Skeletal muscle satellite cell (primary cell): ENCODE measurements at regions not wholly inside any gene's neighbourhood (a gene's known extent, or its start where the extent isn't known, plus 50 kb on each side); places are given as distances from the start of the nearest gene placed in this dataset.

Source experiments
- H3K27me3 ChIP-seq: 2 replicates; pipeline ENCODE4 v1.7.0; 2013; ENCODE audit warnings: low read length; ENCODE audit not compliant: control insufficient read depth, insufficient read depth
- H3K36me3 ChIP-seq: 2 replicates; pipeline ENCODE4 v1.7.0; 2013; ENCODE audit warnings: mild to moderate bottlenecking, control low read depth, low read length; ENCODE audit not compliant: insufficient read depth
- H3K4me1 ChIP-seq: 2 replicates; pipeline ENCODE4 v1.7.0; 2013; ENCODE audit warnings: low read length; ENCODE audit not compliant: control insufficient read depth, insufficient read depth
- H3K4me2 ChIP-seq: 2 replicates; pipeline ENCODE4 v1.7.0; 2013; ENCODE audit warnings: mild to moderate bottlenecking, low read length
- H3K4me3 ChIP-seq: 2 replicates; pipeline ENCODE4 v1.7.0; 2013; ENCODE audit warnings: low read length
- H3K9ac ChIP-seq: 2 replicates; pipeline ENCODE4 v1.7.0; 2013; ENCODE audit warnings: mild to moderate bottlenecking, low read depth, low read length, moderate library complexity
- H3K9me3 ChIP-seq: replicated peaks from 2 replicates; pipeline ENCODE4 v1.7.0; 2013; ENCODE audit warnings: mild to moderate bottlenecking, control low read depth, low read length

DNA sequence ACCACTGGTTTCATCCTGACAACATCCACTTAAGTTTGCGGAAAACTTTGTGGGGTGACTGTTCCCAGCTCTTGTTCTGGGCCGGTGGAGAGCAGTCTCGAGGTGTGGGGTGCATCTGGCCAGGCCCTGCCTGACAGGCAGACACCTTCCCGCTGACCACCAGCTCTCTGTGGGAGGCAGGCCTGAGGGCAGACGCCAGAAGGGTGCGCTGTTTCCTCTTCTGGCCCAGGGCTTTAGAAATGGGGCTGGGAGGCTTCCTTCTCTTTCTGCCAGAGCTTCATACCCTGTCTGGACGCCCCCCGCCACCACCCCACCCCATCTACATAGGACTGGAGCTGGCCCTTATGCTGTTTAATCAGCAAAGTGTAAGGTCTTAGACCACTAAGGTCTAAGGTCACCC is 263.8 kb downstream of the LOXHD1 start:
- H3K9me3 ChIP-seq = no peaks in the 10 kb centered on the region
- H3K4me1 ChIP-seq = no peaks in the 10 kb centered on the region

DNA sequence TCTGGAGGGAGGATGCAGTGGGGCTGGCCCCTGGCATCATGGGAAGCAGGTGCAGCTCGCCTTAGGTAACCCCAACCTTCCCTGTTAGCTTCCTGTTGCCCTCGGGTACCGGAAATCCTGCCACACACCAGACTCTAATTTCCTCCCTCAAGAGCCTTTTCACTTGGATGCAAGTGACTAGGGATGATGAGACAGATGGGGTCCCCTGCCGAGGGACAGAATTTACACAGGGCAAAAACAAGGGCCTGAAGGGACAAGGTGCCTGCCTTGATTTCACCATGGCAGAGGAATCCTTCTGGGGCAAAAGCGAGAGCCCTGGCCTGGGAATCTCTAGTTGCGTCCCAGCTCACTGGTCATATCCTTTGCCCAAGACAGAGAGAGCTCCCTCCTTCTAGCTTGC is 263.1 kb downstream of the LOXHD1 start:
- no peaks in the 10 kb centered on the region for H3K4me1 ChIP-seq
- H3K4me3 ChIP-seq = no peak overlapping the region
- no peak overlapping the region for H3K4me2 ChIP-seq
- no peaks in the 10 kb centered on the region for H3K36me3 ChIP-seq
- H3K9ac ChIP-seq = no peak overlapping the region
- peaks cover 20% of the 10 kb centered on the region for H3K27me3 ChIP-seq
- no peaks in the 10 kb centered on the region for H3K9me3 ChIP-seq

More for the DNA sequence above, 263.8 kb downstream of the LOXHD1 start:
- no peak overlapping the region for H3K4me2 ChIP-seq
- no peaks in the 10 kb centered on the region for H3K36me3 ChIP-seq
- peaks cover 26% of the 10 kb centered on the region for H3K27me3 ChIP-seq
- H3K4me3 ChIP-seq = no peak overlapping the region
- H3K9ac ChIP-seq = no peak overlapping the region

DNA sequence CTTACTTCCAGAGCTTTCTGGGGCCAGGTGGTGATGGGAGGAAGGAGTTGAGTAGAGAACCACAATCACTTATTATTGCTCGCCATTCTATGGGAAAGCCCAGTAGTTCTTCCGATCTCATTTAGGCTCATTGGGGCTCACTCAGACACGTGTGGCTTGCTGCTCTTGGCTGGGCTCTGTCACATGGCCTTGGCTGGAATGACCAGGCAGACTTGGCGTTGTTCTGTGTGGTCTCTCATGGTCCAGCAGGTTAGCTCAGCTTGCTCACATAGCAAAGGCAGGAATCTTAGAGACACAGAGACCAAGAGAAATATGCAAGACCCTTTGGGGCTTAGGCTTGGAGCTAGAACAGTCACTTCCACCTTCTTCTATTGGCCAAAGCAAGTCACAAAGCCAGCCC is 261.2 kb downstream of the LOXHD1 start:
- H3K4me3 ChIP-seq = no peak overlapping the region
- H3K4me2 ChIP-seq = no peak overlapping the region
- H3K36me3 ChIP-seq = no peaks in the 10 kb centered on the region
- H3K9me3 ChIP-seq = no peaks in the 10 kb centered on the region
- peaks cover 13% of the 10 kb centered on the region for H3K27me3 ChIP-seq
- no peaks in the 10 kb centered on the region for H3K4me1 ChIP-seq
- no peak overlapping the region for H3K9ac ChIP-seq

DNA sequence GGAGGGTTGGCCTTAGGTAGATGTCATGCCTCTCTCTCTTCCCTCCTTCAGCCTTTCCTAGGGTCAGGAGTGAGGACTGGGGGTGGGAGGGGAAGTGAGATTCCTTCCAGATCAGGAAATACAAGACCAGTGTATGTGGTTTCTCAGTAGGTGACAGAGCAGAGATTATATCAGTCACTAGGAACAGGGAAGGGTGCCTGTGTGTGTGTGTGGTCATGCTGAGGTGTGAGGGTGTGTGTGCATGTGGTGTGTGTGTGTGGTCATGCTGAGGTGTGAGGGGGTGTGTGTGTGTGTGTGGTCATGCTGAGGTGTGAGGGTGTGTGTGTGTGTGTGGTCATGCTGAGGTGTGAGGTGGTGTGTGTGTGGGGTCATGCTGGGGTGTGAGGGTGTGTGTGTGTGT is 259.8 kb downstream of the LOXHD1 start:
- no peaks in the 10 kb centered on the region for H3K9me3 ChIP-seq
- H3K4me2 ChIP-seq = no peak overlapping the region
- H3K4me1 ChIP-seq = no peaks in the 10 kb centered on the region
- H3K27me3 ChIP-seq = peaks cover 13% of the 10 kb centered on the region
- no peak overlapping the region for H3K9ac ChIP-seq
- H3K4me3 ChIP-seq = no peak overlapping the region
- H3K36me3 ChIP-seq = no peaks in the 10 kb centered on the region

DNA sequence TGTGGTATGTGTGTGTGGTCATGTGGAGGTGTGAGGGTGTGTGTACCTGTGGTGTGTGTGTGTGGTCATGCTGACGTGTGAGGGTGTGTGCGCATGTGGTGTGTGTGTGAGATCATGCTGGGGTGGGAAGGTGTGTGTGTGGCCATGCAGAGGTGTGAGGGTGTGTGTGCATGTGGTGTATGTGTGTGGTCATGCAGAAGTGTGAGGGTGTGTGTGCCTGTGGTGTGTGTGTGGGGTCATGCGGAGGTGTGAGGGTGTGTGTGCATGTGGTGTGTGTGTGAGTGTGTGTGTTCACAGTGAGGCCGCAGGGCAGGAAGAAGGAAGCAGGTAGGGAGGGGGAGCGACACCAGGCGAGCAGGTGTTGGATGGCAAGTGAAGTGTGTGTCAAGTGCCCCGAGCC is 259.0 kb downstream of the LOXHD1 start:
- H3K4me3 ChIP-seq = no peak overlapping the region
- H3K27me3 ChIP-seq = peaks cover 13% of the 10 kb centered on the region
- H3K4me2 ChIP-seq = no peak overlapping the region
- H3K36me3 ChIP-seq = no peaks in the 10 kb centered on the region
- no peaks in the 10 kb centered on the region for H3K4me1 ChIP-seq
- no peaks in the 10 kb centered on the region for H3K9me3 ChIP-seq
- no peak overlapping the region for H3K9ac ChIP-seq

DNA sequence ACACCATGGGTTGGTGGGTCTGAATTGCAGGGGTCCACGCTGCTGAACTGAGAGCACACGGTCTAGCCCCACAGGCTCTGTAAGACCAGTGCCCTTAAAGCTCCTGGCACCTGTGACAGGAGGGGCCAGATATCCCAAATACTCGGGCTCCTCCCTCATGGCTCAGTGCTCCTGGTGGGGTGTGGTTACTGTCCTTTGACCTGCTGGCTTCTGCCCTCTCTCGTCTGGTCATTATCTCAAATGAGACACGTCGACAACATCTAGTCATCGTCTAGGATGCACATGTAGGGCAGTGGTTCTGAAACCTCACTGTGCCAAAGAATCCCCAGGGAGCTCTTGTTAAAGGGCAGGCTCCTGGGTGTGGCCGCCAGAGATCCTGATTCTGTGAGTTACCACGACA is 258.4 kb downstream of the LOXHD1 start:
- no peaks in the 10 kb centered on the region for H3K36me3 ChIP-seq
- no peak overlapping the region for H3K9ac ChIP-seq
- H3K27me3 ChIP-seq = peaks cover 13% of the 10 kb centered on the region
- H3K4me1 ChIP-seq = no peaks in the 10 kb centered on the region
- no peaks in the 10 kb centered on the region for H3K9me3 ChIP-seq
- no peak overlapping the region for H3K4me3 ChIP-seq
- H3K4me2 ChIP-seq = no peak overlapping the region

DNA sequence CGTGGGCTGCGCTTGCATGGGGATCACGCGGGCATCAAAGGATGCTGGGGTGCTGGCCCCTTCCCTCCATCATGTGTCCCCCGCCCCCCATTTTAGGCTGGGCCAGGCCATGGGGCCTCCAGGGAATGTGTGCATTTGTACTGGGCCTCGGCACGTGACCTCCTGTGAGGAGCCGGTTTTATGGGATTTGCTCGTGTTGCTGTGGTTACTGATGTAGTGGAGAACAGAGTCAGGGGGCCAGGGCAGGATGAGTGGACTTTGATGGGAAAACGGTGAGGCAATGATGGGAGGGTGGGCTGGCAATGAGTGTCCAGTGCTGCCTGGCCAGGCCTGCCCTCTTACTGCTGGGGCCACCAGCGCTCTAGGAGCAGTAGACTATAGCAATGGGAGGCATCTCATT is 257.7 kb downstream of the LOXHD1 start:
- no peaks in the 10 kb centered on the region for H3K36me3 ChIP-seq
- no peaks in the 10 kb centered on the region for H3K4me1 ChIP-seq
- peaks cover 13% of the 10 kb centered on the region for H3K27me3 ChIP-seq
- no peak overlapping the region for H3K9ac ChIP-seq
- no peaks in the 10 kb centered on the region for H3K9me3 ChIP-seq
- H3K4me2 ChIP-seq = no peak overlapping the region
- H3K4me3 ChIP-seq = no peak overlapping the region

DNA sequence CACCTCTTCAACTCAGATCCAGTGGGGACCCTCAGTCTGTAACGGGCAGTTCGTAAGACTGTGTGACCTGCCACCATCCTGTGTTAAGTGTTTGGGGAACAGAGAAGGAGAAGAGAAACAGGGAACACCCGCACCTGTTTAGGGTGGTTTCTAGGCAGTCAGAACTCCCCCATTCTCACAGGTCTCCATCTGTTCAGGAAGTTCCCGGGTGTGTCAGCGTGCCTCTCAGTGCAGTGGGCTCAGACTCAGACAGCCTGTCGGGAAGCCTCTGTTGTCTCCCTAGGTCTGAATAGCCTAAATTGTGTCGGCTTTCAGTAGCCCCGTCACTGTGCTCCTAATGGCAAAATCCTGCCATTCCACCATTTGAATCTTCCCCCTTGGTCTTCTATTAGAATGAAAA is 256.6 kb downstream of the LOXHD1 start:
- Histone ChIP-seq H3K9me3 (no peaks in the 10 kb centered on the region), H3K9ac (no peak overlapping the region), H3K4me3 (no peak overlapping the region), H3K36me3 (no peaks in the 10 kb centered on the region), H3K4me2 (no peak overlapping the region), H3K27me3 (peaks cover 9% of the 10 kb centered on the region), H3K4me1 (no peaks in the 10 kb centered on the region)

DNA sequence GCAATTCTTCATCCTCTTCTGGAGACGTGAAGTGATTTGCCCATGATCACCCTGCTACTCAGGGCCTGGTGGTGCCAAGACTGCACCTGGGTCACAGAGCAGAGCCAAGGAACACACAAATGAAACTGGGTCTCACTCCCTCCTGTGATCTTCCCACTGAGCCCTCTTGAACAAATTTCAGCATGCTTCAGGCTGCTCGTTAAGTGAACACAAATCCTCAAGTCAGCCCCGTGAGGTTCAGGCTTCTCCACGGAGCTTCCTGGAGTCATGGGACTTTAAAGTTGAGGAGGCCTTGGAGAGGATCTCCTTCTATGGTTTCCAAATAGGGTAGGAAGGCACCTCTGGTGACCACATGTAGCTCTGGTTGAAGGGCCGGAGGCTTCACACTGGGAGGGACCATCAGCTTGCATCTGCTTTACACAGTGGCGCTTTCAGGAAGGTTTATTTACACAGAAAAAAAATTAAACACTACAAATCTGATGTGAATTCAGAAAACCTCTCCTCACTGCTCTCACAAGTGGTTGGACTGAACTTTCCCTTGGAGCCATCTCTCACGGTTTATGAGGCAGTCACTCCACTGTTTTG is 255.4 kb downstream of the LOXHD1 start:
- no peaks in the 10 kb centered on the region for H3K4me1 ChIP-seq
- no peak overlapping the region for H3K9ac ChIP-seq
- no peak overlapping the region for H3K4me2 ChIP-seq
- peaks cover 7% of the 10 kb centered on the region for H3K27me3 ChIP-seq
- no peaks in the 10 kb centered on the region for H3K9me3 ChIP-seq
- no peaks in the 10 kb centered on the region for H3K36me3 ChIP-seq
- no peak overlapping the region for H3K4me3 ChIP-seq

DNA sequence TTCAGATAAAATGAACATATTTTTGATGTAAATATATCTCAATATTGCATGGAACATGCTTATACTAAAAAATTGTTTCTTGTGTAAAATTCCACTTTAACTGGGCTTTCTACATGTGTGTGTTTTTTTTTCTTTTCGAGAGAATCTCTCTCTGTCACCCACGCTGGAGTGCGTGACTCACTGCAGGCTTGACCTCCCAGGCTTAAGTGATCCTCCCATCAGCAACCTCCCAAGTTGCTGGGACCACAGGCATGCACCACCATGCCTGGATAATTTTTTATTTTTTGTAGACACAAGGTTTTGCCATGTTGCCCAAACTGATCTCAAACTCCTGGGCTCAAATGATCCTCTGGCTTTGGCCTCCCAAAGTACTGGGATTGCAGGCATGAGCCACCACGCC is 254.6 kb downstream of the LOXHD1 start:
- Histone ChIP-seq H3K4me1 (no peaks in the 10 kb centered on the region), H3K4me2 (no peak overlapping the region), H3K4me3 (no peak overlapping the region), H3K9me3 (no peaks in the 10 kb centered on the region), H3K9ac (no peak overlapping the region), H3K27me3 (peaks cover 8% of the 10 kb centered on the region), H3K36me3 (no peaks in the 10 kb centered on the region)

DNA sequence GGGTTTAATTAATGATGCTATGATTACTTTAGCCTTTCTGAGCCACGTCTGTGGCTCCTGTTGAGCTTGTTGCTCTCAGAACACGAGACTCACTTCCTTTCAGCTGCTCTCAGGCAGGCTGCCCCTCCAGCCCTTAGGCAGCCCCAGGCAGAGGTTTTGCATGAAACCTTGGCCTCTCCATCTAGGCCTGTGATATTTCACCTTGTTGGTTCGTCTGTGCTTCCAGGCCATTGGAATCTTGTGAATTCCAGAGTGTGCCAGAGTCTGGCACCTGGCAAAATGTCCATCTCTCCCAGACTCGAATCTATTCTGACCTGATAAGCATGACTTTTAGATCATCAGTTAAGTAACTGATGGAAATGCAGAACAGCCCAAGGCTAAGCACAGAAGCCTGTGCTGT is 254.1 kb downstream of the LOXHD1 start:
- H3K4me1 ChIP-seq = no peaks in the 10 kb centered on the region
- no peaks in the 10 kb centered on the region for H3K9me3 ChIP-seq
- H3K27me3 ChIP-seq = peaks cover 12% of the 10 kb centered on the region

DNA sequence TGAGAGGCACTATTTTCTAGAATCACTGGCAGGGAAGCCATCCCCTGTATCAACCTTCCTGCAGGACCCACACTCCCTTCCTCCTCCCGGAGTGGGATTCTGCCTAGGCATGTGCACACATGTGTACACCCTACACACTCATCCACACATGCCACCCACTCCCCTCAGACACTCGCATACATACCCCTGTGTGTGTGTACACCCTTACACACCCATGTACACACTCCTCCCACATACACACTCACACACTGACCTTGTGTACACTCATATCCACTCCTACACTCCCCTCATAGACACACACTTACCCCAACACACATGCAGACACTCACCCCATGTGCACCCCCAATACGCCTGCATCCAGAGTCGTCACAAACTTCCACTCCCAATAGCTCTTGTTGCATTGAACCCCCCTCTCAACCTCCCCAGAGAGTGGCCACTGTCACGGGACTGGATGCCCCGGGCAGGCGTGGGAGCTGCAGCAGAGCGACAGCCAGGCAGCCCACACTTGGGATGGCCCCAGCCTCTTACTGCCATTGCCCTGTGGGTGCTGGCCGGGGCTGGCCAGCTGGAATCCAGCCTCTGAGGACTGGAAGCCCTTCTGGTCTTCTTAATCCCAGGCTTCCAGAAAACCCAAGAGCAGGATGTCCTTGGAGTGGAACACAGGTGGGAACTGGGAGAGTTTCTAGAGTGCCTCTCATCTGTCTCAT is 251.0 kb downstream of the LOXHD1 start:
- Histone ChIP-seq H3K4me3 (no peak overlapping the region), H3K4me1 (no peaks in the 10 kb centered on the region), H3K9me3 (no peaks in the 10 kb centered on the region), H3K4me2 (no peak overlapping the region), H3K9ac (no peak overlapping the region), H3K36me3 (no peaks in the 10 kb centered on the region), H3K27me3 (peaks cover 34% of the 10 kb centered on the region)

More for the DNA sequence above, 254.1 kb downstream of the LOXHD1 start:
- H3K4me3 ChIP-seq = no peak overlapping the region
- H3K4me2 ChIP-seq = no peak overlapping the region
- no peaks in the 10 kb centered on the region for H3K36me3 ChIP-seq
- H3K9ac ChIP-seq = no peak overlapping the region
